K562 (cell line): ENCODE measurements at regions not wholly inside any gene's neighbourhood (a gene's known extent, or its start where the extent isn't known, plus 50 kb on each side); places are given as distances from the start of the nearest gene placed in this dataset.

ENCODE experiments used
- E2F4 ChIP-seq: sonication (generic); formaldehyde crosslinking; IDR thresholded peaks from 2 replicates; pipeline ENCODE4 v1.8.0; 2022; ENCODE audit warnings: mild to moderate bottlenecking, low read depth, missing genetic modification reagents
- EP400 ChIP-seq: fragments of 450-650 bp; IDR thresholded peaks from 2 replicates; pipeline ENCODE4 v1.6.1; 2017; ENCODE audit warnings: antibody characterized with exemption, mild to moderate bottlenecking, moderate library complexity
- NFE2 ChIP-seq: IDR thresholded peaks from 2 replicates; pipeline ENCODE4 v1.6.1; 2014; ENCODE audit warnings: antibody characterized with exemption, low read depth
- POLR2A ChIP-seq: fragments of 450-650 bp; conservative IDR thresholded peaks from 2 replicates; pipeline ENCODE4 v1.6.1; 2016
- RNF2 ChIP-seq: sonication (generic); IDR thresholded peaks from 2 replicates; pipeline ENCODE4 v1.6.1; 2016
- SUPT5H ChIP-seq: fragments of 450-650 bp; IDR thresholded peaks from 2 replicates; pipeline ENCODE4 v1.6.1; 2016
- TAF1 ChIP-seq: IDR thresholded peaks from 2 replicates; pipeline ENCODE4 v1.6.1; 2011; ENCODE audit warnings: mild to moderate bottlenecking, low read length, moderate library complexity; ENCODE audit not compliant: insufficient read depth, control insufficient read depth, severe bottlenecking; ENCODE audit errors: extremely low read depth
- TBL1XR1 ChIP-seq, 2 experiments: IDR thresholded peaks; 2 replicates each; pipeline ENCODE4 v1.6.1; 2012; ENCODE audit warnings: improper control_type of control experiment in 2 of 2, low read length in 2 of 2, mild to moderate bottlenecking in 1 of 2
- TSC22D4 ChIP-seq: fragments of 450-650 bp; IDR thresholded peaks from 2 replicates; pipeline ENCODE4 v1.6.1; 2016; ENCODE audit warnings: missing genetic modification characterization, missing biosample characterization, control low read depth
- ZNF124 ChIP-seq: sonication (generic); formaldehyde crosslinking; IDR thresholded peaks from 2 replicates; pipeline ENCODE4 v1.8.1; 2022; ENCODE audit warnings: missing genetic modification reagents
- ZNF184 ChIP-seq: sonication (generic); formaldehyde crosslinking; IDR thresholded peaks from 2 replicates; pipeline ENCODE4 v1.5.0; 2020; ENCODE audit warnings: missing genetic modification reagents
- TF ChIP-seq, protein P1 (sequence below), 3 experiments: IDR thresholded peaks in 2 of 3; conservative IDR thresholded peaks in 1 of 3; 2 replicates each; pipeline ENCODE4 v1.5.1; 2011 to 2012; ENCODE audit warnings: low read length in 3 of 3, mild to moderate bottlenecking in 3 of 3, control low read depth in 2 of 3, improper control_type of control experiment in 1 of 3, inconsistent platforms in 1 of 3, low read depth in 1 of 3, mixed read lengths in 1 of 3, moderate library complexity in 1 of 3; ENCODE audit not compliant: insufficient read depth in 2 of 3
- TF ChIP-seq, protein P2 (sequence below): fragments of 450-650 bp; IDR thresholded peaks from 2 replicates; pipeline ENCODE4 v1.6.1; 2016; ENCODE audit warnings: antibody characterized with exemption

GRCh38 chr5:60540856-60541805, 158.8 kb downstream of the DEPDC1B start:
- TF ChIP-seq SUPT5H (no peak), ZNF184 (CRISPR knock-in tag) (no peak), EP400 (no peak), TBL1XR1 (IDR thresholded peaks at IDR 0.05; ENCODE audit: low read length in 2 of 2) (no peak), POLR2A (no peak), RNF2 (no peak), NFE2 (no peak), TSC22D4 (tag) (no peak), ZNF124 (CRISPR knock-in tag) (no peak), E2F4 (no peak), TAF1 (no peak)
- TF ChIP-seq, protein P1, sequence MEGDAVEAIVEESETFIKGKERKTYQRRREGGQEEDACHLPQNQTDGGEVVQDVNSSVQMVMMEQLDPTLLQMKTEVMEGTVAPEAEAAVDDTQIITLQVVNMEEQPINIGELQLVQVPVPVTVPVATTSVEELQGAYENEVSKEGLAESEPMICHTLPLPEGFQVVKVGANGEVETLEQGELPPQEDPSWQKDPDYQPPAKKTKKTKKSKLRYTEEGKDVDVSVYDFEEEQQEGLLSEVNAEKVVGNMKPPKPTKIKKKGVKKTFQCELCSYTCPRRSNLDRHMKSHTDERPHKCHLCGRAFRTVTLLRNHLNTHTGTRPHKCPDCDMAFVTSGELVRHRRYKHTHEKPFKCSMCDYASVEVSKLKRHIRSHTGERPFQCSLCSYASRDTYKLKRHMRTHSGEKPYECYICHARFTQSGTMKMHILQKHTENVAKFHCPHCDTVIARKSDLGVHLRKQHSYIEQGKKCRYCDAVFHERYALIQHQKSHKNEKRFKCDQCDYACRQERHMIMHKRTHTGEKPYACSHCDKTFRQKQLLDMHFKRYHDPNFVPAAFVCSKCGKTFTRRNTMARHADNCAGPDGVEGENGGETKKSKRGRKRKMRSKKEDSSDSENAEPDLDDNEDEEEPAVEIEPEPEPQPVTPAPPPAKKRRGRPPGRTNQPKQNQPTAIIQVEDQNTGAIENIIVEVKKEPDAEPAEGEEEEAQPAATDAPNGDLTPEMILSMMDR (IDR thresholded peaks at IDR 0.05 in 2 of 3, conservative IDR thresholded peaks at IDR 0.05 in 1 of 3; ENCODE audit: insufficient read depth in 2 of 3, low read depth in 1 of 3, low read length in 3 of 3) = no peak
- TF ChIP-seq, protein P2, sequence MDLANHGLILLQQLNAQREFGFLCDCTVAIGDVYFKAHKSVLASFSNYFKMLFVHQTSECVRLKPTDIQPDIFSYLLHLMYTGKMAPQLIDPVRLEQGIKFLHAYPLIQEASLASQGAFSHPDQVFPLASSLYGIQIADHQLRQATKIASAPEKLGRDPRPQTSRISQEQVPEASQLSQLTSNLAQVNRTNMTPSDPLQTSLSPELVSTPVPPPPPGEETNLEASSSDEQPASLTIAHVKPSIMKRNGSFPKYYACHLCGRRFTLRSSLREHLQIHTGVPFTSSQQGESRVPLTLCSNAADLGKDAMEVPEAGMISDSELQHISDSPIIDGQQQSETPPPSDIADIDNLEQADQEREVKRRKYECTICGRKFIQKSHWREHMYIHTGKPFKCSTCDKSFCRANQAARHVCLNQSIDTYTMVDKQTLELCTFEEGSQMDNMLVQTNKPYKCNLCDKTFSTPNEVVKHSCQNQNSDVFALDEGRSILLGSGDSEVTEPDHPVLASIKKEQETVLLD = no peak
